Liver (tissue), 7 donors: ENCODE measurements at regions not wholly inside any gene's neighbourhood (a gene's known extent, or its start where the extent isn't known, plus 50 kb on each side); places are given as distances from the start of the nearest gene placed in this dataset.

ENCODE experiments used
- DNase-seq: peaks from one replicate; pipeline ENCODE4 v3.0.0-alpha.2; 2017; ENCODE audit warnings: low spot score
- H3K27ac ChIP-seq, 2 donors: one replicate each; pipeline ENCODE4 v1.7.0; 2013; ENCODE audit warnings: inconsistent platforms in 2 of 2, low read length in 2 of 2, control low read depth in 1 of 2, low read depth in 1 of 2, mild to moderate bottlenecking in 1 of 2
- H3K27me3 ChIP-seq, 4 donors: one replicate each; pipeline versions ENCODE4 v1.6.1 to v1.7.0; 2013; ENCODE audit warnings: low read length in 3 of 4, inconsistent platforms in 1 of 4, mild to moderate bottlenecking in 1 of 4, moderate library complexity in 1 of 4; ENCODE audit not compliant: control insufficient read depth in 4 of 4, insufficient read depth in 4 of 4
- H3K36me3 ChIP-seq, 4 donors: one replicate each; pipeline versions ENCODE4 v1.6.1 to v1.7.0; 2013; ENCODE audit warnings: low read length in 3 of 4, mild to moderate bottlenecking in 3 of 4, low read depth in 1 of 4, moderate library complexity in 1 of 4; ENCODE audit not compliant: control insufficient read depth in 4 of 4, insufficient read depth in 3 of 4
- H3K4me1 ChIP-seq, 4 donors: one replicate each; pipeline versions ENCODE4 v1.6.1 to v1.7.0; 2013; ENCODE audit warnings: low read length in 3 of 4, mild to moderate bottlenecking in 3 of 4, moderate library complexity in 1 of 4; ENCODE audit not compliant: control insufficient read depth in 4 of 4, insufficient read depth in 4 of 4
- H3K4me3 ChIP-seq, 3 donors: one replicate each; pipeline versions ENCODE4 v1.6.1 to v1.7.0; 2013; ENCODE audit warnings: low read length in 3 of 3, control low read depth in 1 of 3, low read depth in 1 of 3, mild to moderate bottlenecking in 1 of 3
- H3K9ac ChIP-seq, 2 donors: one replicate each; pipeline ENCODE4 v1.7.0; 2013; ENCODE audit warnings: low read length in 2 of 2, mild to moderate bottlenecking in 2 of 2, moderate library complexity in 2 of 2, control low read depth in 1 of 2, low read depth in 1 of 2
- H3K9me3 ChIP-seq, 4 donors: one replicate each; pipeline versions ENCODE4 v1.6.1 to v1.7.0; 2013; ENCODE audit warnings: low read length in 3 of 4; ENCODE audit not compliant: control insufficient read depth in 4 of 4
- EGR1 ChIP-seq, 2 donors: IDR thresholded peaks; 2 replicates each; pipeline ENCODE4 v1.6.1; 2016 to 2018; ENCODE audit warnings: antibody characterized with exemption in 2 of 2, low read depth in 2 of 2
- FOXA1 ChIP-seq: IDR thresholded peaks from 2 replicates; pipeline ENCODE4 v1.6.1; 2016; ENCODE audit warnings: antibody characterized with exemption
- FOXA2 ChIP-seq: IDR thresholded peaks from 2 replicates; pipeline ENCODE4 v1.6.1; 2016; ENCODE audit warnings: antibody characterized with exemption
- GABPA ChIP-seq, 2 donors: IDR thresholded peaks in 1 of 2; conservative IDR thresholded peaks in 1 of 2; 2 replicates each; pipeline ENCODE4 v1.6.1; 2016; ENCODE audit warnings: antibody characterized with exemption in 2 of 2, mild to moderate bottlenecking in 1 of 2, moderate library complexity in 1 of 2
- HNF4A ChIP-seq, 2 donors: conservative IDR thresholded peaks; 2 replicates each; pipeline ENCODE4 v1.6.1; 2016; ENCODE audit warnings: antibody characterized with exemption in 2 of 2, mild to moderate bottlenecking in 2 of 2
- HNF4G ChIP-seq: IDR thresholded peaks from 2 replicates; pipeline ENCODE4 v1.6.1; 2016; ENCODE audit warnings: antibody characterized with exemption
- JUND ChIP-seq, 2 donors: IDR thresholded peaks; 2 replicates each; pipeline ENCODE4 v1.6.1; 2016; ENCODE audit warnings: antibody characterized with exemption in 2 of 2
- NR2F2 ChIP-seq: IDR thresholded peaks from 2 replicates; pipeline ENCODE4 v1.6.1; 2016; ENCODE audit warnings: antibody characterized with exemption
- RAD21 ChIP-seq, 2 donors: IDR thresholded peaks; 2 replicates each; pipeline ENCODE4 v1.6.1; 2016; ENCODE audit warnings: antibody characterized with exemption in 2 of 2, mild to moderate bottlenecking in 2 of 2
- RXRA ChIP-seq, 2 donors: IDR thresholded peaks; 2 replicates each; pipeline ENCODE4 v1.6.1; 2017 to 2018; ENCODE audit warnings: antibody characterized with exemption in 2 of 2, mild to moderate bottlenecking in 1 of 2
- SP1 ChIP-seq: IDR thresholded peaks from 2 replicates; pipeline ENCODE4 v1.6.1; 2018; ENCODE audit warnings: antibody characterized with exemption, mild to moderate bottlenecking
- TAF1 ChIP-seq: conservative IDR thresholded peaks from 2 replicates; pipeline ENCODE4 v1.6.1; 2016; ENCODE audit warnings: antibody characterized with exemption, mild to moderate bottlenecking
- YY1 ChIP-seq: IDR thresholded peaks from 2 replicates; pipeline ENCODE4 v1.6.1; 2016; ENCODE audit warnings: antibody characterized with exemption, mild to moderate bottlenecking
- WGBS: extraction: QIAGEN DNeasy Blood & Tissue Kit; methylation state at CpG from one replicate; pipeline ENCODE4 v1.1.7; 2013; 5-methylcytosine and 5-hydroxymethylcytosine counted together
- TF ChIP-seq, protein P1 (sequence below): IDR thresholded peaks from 2 replicates; pipeline ENCODE4 v1.6.1; 2016; ENCODE audit warnings: antibody characterized with exemption
- TF ChIP-seq, protein P2 (sequence below): IDR thresholded peaks from 2 replicates; pipeline ENCODE4 v1.6.1; 2016; ENCODE audit warnings: antibody characterized with exemption
- TF ChIP-seq, protein P3 (sequence below): IDR thresholded peaks from 2 replicates; pipeline ENCODE4 v1.6.1; 2016; ENCODE audit warnings: antibody characterized with exemption
- TF ChIP-seq, protein P4 (sequence below): IDR thresholded peaks from 2 replicates; pipeline ENCODE4 v1.6.1; 2016; ENCODE audit warnings: antibody characterized with exemption, mild to moderate bottlenecking
- donor health status: healthy.
- donor health status: healthy.
- donor health status: healthy.
- donor health status: healthy.

DNA sequence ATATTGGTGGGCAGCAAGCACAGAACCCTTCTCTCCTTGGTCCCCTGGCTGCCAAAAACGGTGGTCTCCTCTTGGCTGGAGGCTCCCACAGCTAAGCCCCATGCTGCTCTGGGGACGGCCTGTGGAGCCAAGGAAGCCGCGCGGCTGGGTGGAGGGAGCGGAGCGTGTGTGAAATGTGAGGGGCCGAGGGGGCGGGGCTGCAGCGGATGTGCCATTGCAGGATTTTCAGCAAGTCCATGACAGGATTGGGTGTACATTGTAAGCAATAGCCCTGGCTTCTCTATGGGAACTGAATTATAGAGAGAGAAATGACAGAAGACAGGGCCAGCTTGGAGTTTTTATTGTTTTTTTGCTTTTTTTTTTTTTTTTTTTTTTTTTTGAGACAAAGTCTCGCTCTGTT, 336.5 kb downstream of the DIRAS2 start:
- no peak for DNase-seq
- no peaks in the 10 kb centered on the region for H3K36me3 ChIP-seq
- no peak overlapping the region for H3K9ac ChIP-seq
- peaks cover 0 to 2% (median under 1%) of the 10 kb centered on the region in 4 donors for H3K27me3 ChIP-seq
- H3K27ac ChIP-seq, result no peak overlapping the region
- no peak overlapping the region for H3K4me3 ChIP-seq
- no peak for TF ChIP-seq JUND (IDR thresholded peaks at IDR 0.05)
- TF ChIP-seq, protein P1, sequence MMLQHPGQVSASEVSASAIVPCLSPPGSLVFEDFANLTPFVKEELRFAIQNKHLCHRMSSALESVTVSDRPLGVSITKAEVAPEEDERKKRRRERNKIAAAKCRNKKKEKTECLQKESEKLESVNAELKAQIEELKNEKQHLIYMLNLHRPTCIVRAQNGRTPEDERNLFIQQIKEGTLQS, result no peak
- TF ChIP-seq HNF4A (conservative IDR thresholded peaks at IDR 0.05), result no peak
- no peak for TF ChIP-seq NR2F2
- no peak for TF ChIP-seq TAF1
- TF ChIP-seq FOXA1, result no peak
- no peak for TF ChIP-seq FOXA2
- no peak for TF ChIP-seq RAD21 (IDR thresholded peaks at IDR 0.05)
- TF ChIP-seq SP1, result no peak
- TF ChIP-seq, protein P2, sequence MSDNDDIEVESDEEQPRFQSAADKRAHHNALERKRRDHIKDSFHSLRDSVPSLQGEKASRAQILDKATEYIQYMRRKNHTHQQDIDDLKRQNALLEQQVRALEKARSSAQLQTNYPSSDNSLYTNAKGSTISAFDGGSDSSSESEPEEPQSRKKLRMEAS, result no peak
- TF ChIP-seq, protein P3, sequence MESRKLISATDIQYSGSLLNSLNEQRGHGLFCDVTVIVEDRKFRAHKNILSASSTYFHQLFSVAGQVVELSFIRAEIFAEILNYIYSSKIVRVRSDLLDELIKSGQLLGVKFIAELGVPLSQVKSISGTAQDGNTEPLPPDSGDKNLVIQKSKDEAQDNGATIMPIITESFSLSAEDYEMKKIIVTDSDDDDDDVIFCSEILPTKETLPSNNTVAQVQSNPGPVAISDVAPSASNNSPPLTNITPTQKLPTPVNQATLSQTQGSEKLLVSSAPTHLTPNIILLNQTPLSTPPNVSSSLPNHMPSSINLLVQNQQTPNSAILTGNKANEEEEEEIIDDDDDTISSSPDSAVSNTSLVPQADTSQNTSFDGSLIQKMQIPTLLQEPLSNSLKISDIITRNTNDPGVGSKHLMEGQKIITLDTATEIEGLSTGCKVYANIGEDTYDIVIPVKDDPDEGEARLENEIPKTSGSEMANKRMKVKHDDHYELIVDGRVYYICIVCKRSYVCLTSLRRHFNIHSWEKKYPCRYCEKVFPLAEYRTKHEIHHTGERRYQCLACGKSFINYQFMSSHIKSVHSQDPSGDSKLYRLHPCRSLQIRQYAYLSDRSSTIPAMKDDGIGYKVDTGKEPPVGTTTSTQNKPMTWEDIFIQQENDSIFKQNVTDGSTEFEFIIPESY, result no peak
- TF ChIP-seq YY1, result no peak
- TF ChIP-seq RXRA (IDR thresholded peaks at IDR 0.05), result no peak
- TF ChIP-seq HNF4G, result no peak
- TF ChIP-seq EGR1 (IDR thresholded peaks at IDR 0.05; ENCODE audit: low read depth in 2 of 2), result no peak
- TF ChIP-seq, protein P4, sequence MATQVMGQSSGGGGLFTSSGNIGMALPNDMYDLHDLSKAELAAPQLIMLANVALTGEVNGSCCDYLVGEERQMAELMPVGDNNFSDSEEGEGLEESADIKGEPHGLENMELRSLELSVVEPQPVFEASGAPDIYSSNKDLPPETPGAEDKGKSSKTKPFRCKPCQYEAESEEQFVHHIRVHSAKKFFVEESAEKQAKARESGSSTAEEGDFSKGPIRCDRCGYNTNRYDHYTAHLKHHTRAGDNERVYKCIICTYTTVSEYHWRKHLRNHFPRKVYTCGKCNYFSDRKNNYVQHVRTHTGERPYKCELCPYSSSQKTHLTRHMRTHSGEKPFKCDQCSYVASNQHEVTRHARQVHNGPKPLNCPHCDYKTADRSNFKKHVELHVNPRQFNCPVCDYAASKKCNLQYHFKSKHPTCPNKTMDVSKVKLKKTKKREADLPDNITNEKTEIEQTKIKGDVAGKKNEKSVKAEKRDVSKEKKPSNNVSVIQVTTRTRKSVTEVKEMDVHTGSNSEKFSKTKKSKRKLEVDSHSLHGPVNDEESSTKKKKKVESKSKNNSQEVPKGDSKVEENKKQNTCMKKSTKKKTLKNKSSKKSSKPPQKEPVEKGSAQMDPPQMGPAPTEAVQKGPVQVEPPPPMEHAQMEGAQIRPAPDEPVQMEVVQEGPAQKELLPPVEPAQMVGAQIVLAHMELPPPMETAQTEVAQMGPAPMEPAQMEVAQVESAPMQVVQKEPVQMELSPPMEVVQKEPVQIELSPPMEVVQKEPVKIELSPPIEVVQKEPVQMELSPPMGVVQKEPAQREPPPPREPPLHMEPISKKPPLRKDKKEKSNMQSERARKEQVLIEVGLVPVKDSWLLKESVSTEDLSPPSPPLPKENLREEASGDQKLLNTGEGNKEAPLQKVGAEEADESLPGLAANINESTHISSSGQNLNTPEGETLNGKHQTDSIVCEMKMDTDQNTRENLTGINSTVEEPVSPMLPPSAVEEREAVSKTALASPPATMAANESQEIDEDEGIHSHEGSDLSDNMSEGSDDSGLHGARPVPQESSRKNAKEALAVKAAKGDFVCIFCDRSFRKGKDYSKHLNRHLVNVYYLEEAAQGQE, result no peak
- H3K4me1 ChIP-seq, result no peaks in the 10 kb centered on the region
- H3K9me3 ChIP-seq, result no peaks in the 10 kb centered on the region
- 86% methylated on average over 11 of the region's 11 CpGs for WGBS

DNA sequence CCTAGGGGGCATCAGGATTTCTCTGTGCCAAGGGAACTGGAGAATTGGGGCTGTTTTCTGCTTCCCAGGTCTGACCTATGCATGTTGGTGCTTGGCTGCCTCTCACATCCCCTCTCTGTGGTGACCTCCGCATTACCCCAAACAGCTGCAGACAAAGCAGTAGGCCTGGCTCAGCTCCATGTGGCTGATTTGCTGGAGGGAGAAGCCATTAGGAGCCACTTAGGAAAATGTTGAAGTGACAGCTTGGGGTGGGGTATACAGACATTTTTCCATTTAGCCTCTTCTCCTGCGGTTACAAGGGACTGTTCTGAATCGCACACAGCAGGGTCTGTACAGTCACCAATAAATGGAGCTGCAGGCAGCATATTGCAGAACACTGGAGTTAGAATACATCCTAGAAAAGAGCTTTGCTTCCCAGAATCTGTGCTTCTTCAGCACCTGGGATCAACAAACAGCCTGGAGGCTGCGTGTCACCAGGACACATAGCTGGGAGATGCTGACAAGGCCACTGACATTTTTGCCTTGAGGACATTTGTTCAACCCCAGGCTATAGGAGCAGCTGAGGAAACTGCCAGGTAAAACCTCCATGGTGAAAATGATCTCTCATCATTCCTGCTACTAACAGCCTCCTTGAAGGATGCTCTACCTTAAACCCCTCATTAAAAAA, 335.3 kb downstream of the DIRAS2 start:
- Histone ChIP-seq H3K9me3 (no peaks in the 10 kb centered on the region), H3K27me3 (peaks cover 0 to 1% (median 0%) of the 10 kb centered on the region in 4 donors), H3K36me3 (no peaks in the 10 kb centered on the region), H3K4me1 (no peaks in the 10 kb centered on the region), H3K4me3 (no peak overlapping the region), H3K27ac (no peak overlapping the region), H3K9ac (no peak overlapping the region)
- TF ChIP-seq EGR1 (IDR thresholded peaks at IDR 0.05; ENCODE audit: low read depth in 2 of 2) (no peak), JUND (IDR thresholded peaks at IDR 0.05) (no peak), HNF4G (no peak), TAF1 (no peak), FOXA2 (no peak), RAD21 (IDR thresholded peaks at IDR 0.05) (no peak), GABPA (IDR thresholded peaks at IDR 0.05 in 1 of 2, conservative IDR thresholded peaks at IDR 0.05 in 1 of 2) (no peak), FOXA1 (no peak)
- TF ChIP-seq, protein P4, result no peak
- TF ChIP-seq, protein P2, result no peak
- no peak for DNase-seq
- 79% methylated on average over 4 of the region's 4 CpGs for WGBS
